K562 (cell line): ENCODE measurements at regions not wholly inside any gene's neighbourhood (a gene's known extent, or its start where the extent isn't known, plus 50 kb on each side); places are given as distances from the start of the nearest gene placed in this dataset.

Experiments used
- ATAC-seq: fragments of 200-7000 bp; cut with Tn5 transposase; 3 replicates; pipeline ENCODE4 v1.9.1; 2020; ENCODE audit warnings: moderate library complexity
- BruUV-seq: library from RNA; stranded (reverse); fragments of 400-500 nt; replicated peaks from 2 replicates; lab custom pipeline; 2021; lab: Mats Ljungman, UMichigan
- CTCF ChIA-PET: fragments of 300-600 bp; formaldehyde crosslinking; extraction: SDS; loops from one replicate; lab custom pipeline; 2021; ENCODE audit warnings: low intra/inter-chr PET ratio; lab: Yijun Ruan, JAX
- POLR2A ChIA-PET: fragments of 300-600, 350-650 bp; sonication (Branson Sonifier 250); formaldehyde crosslinking; extraction: SDS; loops from one replicate; lab custom pipeline; 2021; ENCODE audit warnings: antibody characterized with exemption, inconsistent platforms; lab: Yijun Ruan, JAX
- DNase-seq, 4 experiments: peaks; one replicate each; pipeline versions ENCODE4 v3.0.0 to v3.0.0-alpha.2; 2011 to 2018; ENCODE audit warnings: low spot score in 3 of 4, mixed read lengths in 3 of 4; ENCODE audit errors: extremely low read depth in 1 of 4
- FAIRE-seq: peaks from 2 replicates; lab custom pipeline; 2011; peaks lifted over from hg19 to GRCh38; lab: Jason Lieb, UNC
- H2AFZ ChIP-seq: 2 replicates; pipeline ENCODE4 v1.6.0; 2011; ENCODE audit warnings: low read depth, low read length, control low read depth, inconsistent platforms
- H3K27ac ChIP-seq: fragments of 200-600 bp; 3 replicates; pipeline ENCODE4 v1.8.0; 2011; ENCODE audit warnings: low read depth, mild to moderate bottlenecking, control low read depth, inconsistent platforms, low read length, moderate library complexity, mixed read lengths; ENCODE audit errors: extremely low read depth
- H3K27me3 ChIP-seq, 2 experiments: fragments of 300-600 bp in 1 of 2; 2 replicates in 1 of 2; 3 replicates in 1 of 2; pipeline versions ENCODE4 v1.6.0 to v1.8.0; 2011; ENCODE audit warnings: inconsistent platforms in 2 of 2, low read length in 2 of 2, mild to moderate bottlenecking in 1 of 2, mixed read lengths in 1 of 2, moderate library complexity in 1 of 2; ENCODE audit not compliant: control insufficient read depth in 2 of 2, insufficient read depth in 2 of 2
- H3K36me3 ChIP-seq: fragments of 300-600 bp; 3 replicates; pipeline ENCODE4 v1.8.0; 2011; ENCODE audit warnings: mild to moderate bottlenecking, low read length, inconsistent platforms; ENCODE audit not compliant: control insufficient read depth, insufficient read depth
- H3K4me1 ChIP-seq, 2 experiments: fragments of 200-600 bp in 1 of 2; replicated peaks in 1 of 2; 2 replicates in 1 of 2; 3 replicates in 1 of 2; pipeline versions ENCODE4 v1.5.1 to v1.8.0; 2011; ENCODE audit warnings: inconsistent platforms in 2 of 2, low read length in 2 of 2, mild to moderate bottlenecking in 1 of 2, mixed read lengths in 1 of 2, moderate library complexity in 1 of 2; ENCODE audit not compliant: control insufficient read depth in 2 of 2, insufficient read depth in 2 of 2
- H3K4me2 ChIP-seq: 2 replicates; pipeline ENCODE4 v1.6.1; 2011; ENCODE audit warnings: low read length, control low read depth, inconsistent platforms, mixed read lengths; ENCODE audit not compliant: insufficient read depth
- H3K4me3 ChIP-seq: fragments of 200-600 bp; sonication (generic), shearing (Covaris generic); 2 replicates; pipeline ENCODE4 v1.5.1; 2016; ENCODE audit warnings: control low read depth, inconsistent platforms
- H3K79me2 ChIP-seq: fragments of 200-600 bp; 3 replicates; pipeline ENCODE4 v1.8.0; 2011; ENCODE audit warnings: low read length, inconsistent platforms; ENCODE audit not compliant: control insufficient read depth, insufficient read depth
- H3K9ac ChIP-seq, 2 experiments: 2 replicates each; pipeline versions ENCODE4 v1.6.0 to v1.6.1; 2011; ENCODE audit warnings: low read depth in 2 of 2, low read length in 2 of 2, control low read depth in 1 of 2, inconsistent platforms in 1 of 2, mild to moderate bottlenecking in 1 of 2, mixed read lengths in 1 of 2; ENCODE audit not compliant: insufficient read depth in 1 of 2
- H3K9me1 ChIP-seq: one replicate; pipeline ENCODE4 v1.6.0; 2011; ENCODE audit warnings: inconsistent platforms, mild to moderate bottlenecking, low read length, moderate library complexity; ENCODE audit not compliant: control insufficient read depth, insufficient read depth
- H3K9me3 ChIP-seq: replicated peaks from 2 replicates; pipeline ENCODE4 v1.5.1; 2011; ENCODE audit warnings: low read depth, low read length, inconsistent platforms; ENCODE audit not compliant: control insufficient read depth, insufficient read depth
- H4K20me1 ChIP-seq: replicated peaks from 2 replicates; pipeline ENCODE4 v1.6.1; 2011; ENCODE audit warnings: low read length, inconsistent platforms, mixed read lengths; ENCODE audit not compliant: control insufficient read depth, insufficient read depth
- ARID3A ChIP-seq: IDR thresholded peaks from 2 replicates; pipeline ENCODE4 v1.6.1; 2012; ENCODE audit warnings: low read depth, low read length, improper control_type of control experiment, borderline replicate concordance
- EHMT2 ChIP-seq: fragments of 450-650 bp; IDR thresholded peaks from 2 replicates; pipeline ENCODE4 v1.6.1; 2018; ENCODE audit warnings: antibody characterized with exemption
- FOXK2 ChIP-seq, 2 experiments: fragments of 450-650 bp; IDR thresholded peaks in 1 of 2; conservative IDR thresholded peaks in 1 of 2; 2 replicates each; pipeline ENCODE4 v1.6.1; 2016; ENCODE audit warnings: low read depth in 2 of 2, mild to moderate bottlenecking in 1 of 2
- FOXM1 ChIP-seq, 2 experiments: fragments of 450-650 bp in 1 of 2; sonication (generic) in 1 of 2; formaldehyde crosslinking in 1 of 2; IDR thresholded peaks; 2 replicates each; pipeline versions ENCODE4 v1.6.1 to v1.9.0; 2017 to 2022; ENCODE audit warnings: low read depth in 2 of 2, mild to moderate bottlenecking in 2 of 2, missing genetic modification reagents in 1 of 2, moderate library complexity in 1 of 2
- IRF1 ChIP-seq: sonication (generic); formaldehyde crosslinking; IDR thresholded peaks from 2 replicates; pipeline ENCODE4 v1.8.0; 2022; ENCODE audit warnings: missing genetic modification reagents, mild to moderate bottlenecking, borderline replicate concordance
- KHSRP ChIP-seq: fragments of 450-650 bp; IDR thresholded peaks from 2 replicates; pipeline ENCODE4 v1.6.1; 2017
- SAP30 ChIP-seq: fragments of 200-600 bp; sonication (generic); IDR thresholded peaks from 2 replicates; pipeline ENCODE4 v1.6.1; 2012; ENCODE audit warnings: borderline replicate concordance, low read depth, mild to moderate bottlenecking, moderate library complexity, low read length, control low read depth, inconsistent platforms; ENCODE audit not compliant: insufficient read depth, poor library complexity, severe bottlenecking
- WGBS: fragments of 100-300 bp; shearing (Covaris generic); methylation state at CpG from one replicate; pipeline ENCODE4 v1.1.6; 2016; ENCODE audit warnings: low coverage, mixed read lengths; ENCODE audit not compliant: insufficient coverage; ENCODE audit errors: missing lambda C conversion rate; 5-methylcytosine and 5-hydroxymethylcytosine counted together
- in situ Hi-C: fragments of 300-500 bp; cut with MboI; formaldehyde crosslinking; loops from 4 replicates; pipeline ENCODE4 v1.15.0; 2018; ENCODE audit warnings: inconsistent platforms, mixed read lengths
- intact Hi-C: fragments of 100-400 bp; cut with micrococcal nuclease; formaldehyde crosslinking; loops from 2 replicates; pipeline ENCODE4 v1.14.2; 2022
- TF ChIP-seq, protein P1 (sequence below), 2 experiments: IDR thresholded peaks; 2 replicates each; pipeline ENCODE4 v1.6.1; 2011; ENCODE audit warnings: borderline replicate concordance in 1 of 2, control low read depth in 1 of 2, low read depth in 1 of 2, low read length in 1 of 2, mild to moderate bottlenecking in 1 of 2, mixed read lengths in 1 of 2, moderate library complexity in 1 of 2; ENCODE audit not compliant: insufficient read depth in 1 of 2, insufficient read length in 1 of 2, poor library complexity in 1 of 2, severe bottlenecking in 1 of 2; ENCODE audit errors: extremely low read depth in 1 of 2

DNA sequence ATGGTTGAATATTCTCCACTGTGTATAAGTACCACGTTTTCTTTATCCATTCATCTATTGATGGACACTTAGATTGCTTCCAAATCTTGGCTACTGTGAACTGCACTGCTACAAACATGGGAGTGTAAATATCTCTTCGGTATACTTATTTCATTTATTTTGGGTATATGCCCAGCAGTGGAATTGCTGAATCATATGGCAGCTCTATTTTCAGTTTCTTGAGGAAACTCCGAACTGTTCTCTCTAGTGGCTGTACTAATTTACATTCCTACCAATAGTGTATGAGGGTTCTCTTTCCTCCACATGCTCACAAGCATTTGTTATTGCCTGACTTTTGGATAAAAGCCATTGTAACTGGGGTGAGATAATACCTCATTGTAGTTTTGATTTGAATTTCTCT, 623.1 kb upstream of the LRFN5 start:
- TF ChIP-seq SAP30 (no peak), ARID3A (no peak), FOXK2 (conservative IDR thresholded peaks at IDR 0.05 in 1 of 2, IDR thresholded peaks at IDR 0.05 in 1 of 2; ENCODE audit: low read depth in 2 of 2) (no peak), IRF1 (CRISPR knock-in tag) (no peak), FOXM1 (IDR thresholded peaks at IDR 0.05; ENCODE audit: low read depth) (no peak), FOXM1 (CRISPR knock-in tag; IDR thresholded peaks at IDR 0.05; ENCODE audit: low read depth) (no peak), EHMT2 (no peak), KHSRP (no peak)
- TF ChIP-seq, protein P1, sequence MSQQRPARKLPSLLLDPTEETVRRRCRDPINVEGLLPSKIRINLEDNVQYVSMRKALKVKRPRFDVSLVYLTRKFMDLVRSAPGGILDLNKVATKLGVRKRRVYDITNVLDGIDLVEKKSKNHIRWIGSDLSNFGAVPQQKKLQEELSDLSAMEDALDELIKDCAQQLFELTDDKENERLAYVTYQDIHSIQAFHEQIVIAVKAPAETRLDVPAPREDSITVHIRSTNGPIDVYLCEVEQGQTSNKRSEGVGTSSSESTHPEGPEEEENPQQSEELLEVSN (IDR thresholded peaks at IDR 0.05; ENCODE audit: borderline replicate concordance in 1 of 2, extremely low read depth in 1 of 2, insufficient read depth in 1 of 2, insufficient read length in 1 of 2, low read depth in 1 of 2, low read length in 1 of 2, poor library complexity in 1 of 2, severe bottlenecking in 1 of 2) = no peak
- TF ChIP-seq, all 486 proteins: peak for 0
- Histone ChIP-seq H3K9me1 (no peaks in the 10 kb centered on the region), H3K4me2 (no peak overlapping the region), H2AFZ (no peak overlapping the region), H3K9ac (no peak overlapping the region), H3K4me1 (no peaks in the 10 kb centered on the region), H3K4me3 (no peak overlapping the region), H3K36me3 (no peaks in the 10 kb centered on the region), H3K27ac (no peak overlapping the region), H3K9me3 (no peaks in the 10 kb centered on the region), H4K20me1 (no peaks in the 10 kb centered on the region), H3K27me3 (no peaks in the 10 kb centered on the region), H3K79me2 (no peaks in the 10 kb centered on the region)
- ChIA-PET POLR2A (no interaction called here), CTCF (no interaction called here)
- DNase-seq (no peak), ATAC-seq (no peak), FAIRE-seq (no peak)
- in situ Hi-C loops (no loop called here), intact Hi-C loops (no loop called here)
- BruUV-seq = no TSS peak
- 0% methylated on average over 3 of the region's 3 CpGs for WGBS
